CMK (cell line): ENCODE measurements at regions not wholly inside any gene's neighbourhood (a gene's known extent, or its start where the extent isn't known, plus 50 kb on each side); places are given as distances from the start of the nearest gene placed in this dataset.

Experiments used
- DNase-seq: peaks from one replicate; pipeline ENCODE4 v3.0.0-alpha.2; 2010; ENCODE audit warnings: low read depth

GRCh38 chr5:152337484-152337883 is 67.6 kb downstream of the NMUR2 start:
- DNase-seq: no peak

GRCh38 chr5:152335461-152335860 is 69.6 kb downstream of the NMUR2 start:
- no peak for DNase-seq

- no peak for DNase-seq
Observed at GRCh38 chr5:152332716-152333460, 72.2 kb downstream of the NMUR2 start.

- no peak for DNase-seq
Observed at GRCh38 chr5:152331718-152332117, 73.4 kb downstream of the NMUR2 start.

- no peak for DNase-seq
Observed at GRCh38 chr5:152331006-152331405, 74.1 kb downstream of the NMUR2 start.

GRCh38 chr5:152329761-152330283 is 75.3 kb downstream of the NMUR2 start:
- DNase-seq: no peak

DNA sequence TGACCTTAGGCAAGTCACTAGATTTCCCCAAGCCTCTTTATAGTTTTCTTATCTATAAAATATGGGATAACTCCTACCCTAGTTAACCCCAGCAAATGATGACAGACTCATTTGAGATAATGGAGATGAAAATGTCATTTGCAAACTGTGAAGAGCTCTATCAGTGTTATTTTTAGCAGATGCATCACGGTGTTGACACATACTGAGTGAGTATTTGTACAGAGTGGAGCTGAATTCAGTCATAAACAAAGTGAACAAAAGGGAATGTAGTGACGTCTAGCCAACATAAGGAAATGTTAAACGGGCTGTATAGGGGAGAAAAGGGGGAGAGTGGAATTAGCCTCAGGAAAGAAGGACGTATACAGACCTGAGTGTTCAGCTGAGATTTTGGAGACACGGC is 75.9 kb downstream of the NMUR2 start:
- no peak for DNase-seq

DNA sequence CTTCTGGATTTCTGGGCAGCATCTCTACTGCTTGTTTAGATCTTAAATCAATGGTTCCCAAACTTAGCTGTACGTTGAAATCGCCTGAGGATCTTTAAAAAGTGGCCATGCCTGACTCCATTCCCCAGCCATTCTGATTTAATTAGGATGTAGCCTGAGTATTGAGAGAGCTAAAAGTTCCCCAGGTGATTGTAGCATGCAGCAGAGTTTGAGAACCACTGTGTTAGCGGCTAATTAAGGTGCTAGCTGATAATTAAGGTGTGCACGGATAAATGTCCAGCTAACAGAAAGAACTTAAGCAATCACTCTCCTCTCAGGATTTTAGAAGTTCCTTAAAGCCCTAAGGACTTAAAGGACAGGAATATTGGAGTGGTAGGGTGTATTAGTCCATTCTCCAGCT is 89.1 kb downstream of the NMUR2 start:
- DNase-seq: no peak

DNA sequence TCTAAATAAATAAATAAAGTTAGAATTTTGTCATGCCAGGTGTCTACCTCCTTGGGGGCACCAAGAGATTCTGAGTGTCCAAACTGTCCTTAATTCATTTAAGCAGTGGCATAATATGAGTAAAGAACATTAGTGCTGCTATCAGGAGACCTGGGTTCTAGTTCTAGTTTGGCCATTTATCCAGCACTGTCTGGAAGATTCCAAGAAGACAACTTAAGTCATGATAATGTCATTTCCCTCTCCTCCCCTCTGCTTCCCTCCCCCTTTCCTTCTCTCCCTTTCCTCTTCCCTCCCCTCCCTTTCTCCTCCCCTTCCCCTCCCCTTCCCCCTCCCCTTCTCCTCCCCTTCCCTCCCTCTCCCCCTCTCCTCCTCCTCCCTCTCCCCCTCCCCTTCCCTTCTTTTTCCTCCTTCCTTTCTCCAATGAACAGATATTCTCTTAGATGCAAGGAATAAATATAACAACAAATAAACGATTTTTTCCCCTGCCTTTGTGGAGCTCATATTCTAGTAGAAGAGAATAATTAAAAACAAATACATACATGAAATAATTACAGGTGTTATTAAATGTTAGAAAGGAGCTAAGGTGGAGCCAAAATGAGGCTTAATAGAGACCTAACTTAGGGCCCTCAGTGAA is 90.8 kb downstream of the NMUR2 start:
- no peak for DNase-seq

DNA sequence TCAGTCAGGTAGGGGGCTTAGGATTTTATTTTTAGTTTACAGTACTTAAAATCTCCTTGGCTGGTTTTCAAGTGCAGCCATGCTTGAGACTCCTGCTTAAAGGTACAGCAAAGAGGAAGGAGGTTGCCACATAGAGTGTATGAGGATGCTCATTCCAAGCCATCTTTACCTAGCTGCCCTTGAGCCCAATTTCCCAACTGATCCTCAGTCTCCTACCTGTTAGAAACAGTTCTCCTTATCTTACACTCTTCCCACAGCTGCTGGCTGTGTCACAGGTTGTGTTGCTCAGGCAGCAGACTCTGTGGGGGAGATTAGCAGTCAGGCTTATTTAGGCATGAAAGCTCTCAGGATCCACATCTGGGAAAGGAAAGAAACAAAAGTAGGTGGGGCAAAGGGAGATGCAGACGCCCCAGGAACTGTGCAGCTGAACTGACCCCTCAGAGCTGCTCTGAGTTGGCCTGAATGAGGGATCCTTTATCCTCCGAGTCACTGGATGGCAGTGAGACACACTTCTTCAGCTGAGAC is 95.1 kb downstream of the NMUR2 start:
- no peak for DNase-seq

DNA sequence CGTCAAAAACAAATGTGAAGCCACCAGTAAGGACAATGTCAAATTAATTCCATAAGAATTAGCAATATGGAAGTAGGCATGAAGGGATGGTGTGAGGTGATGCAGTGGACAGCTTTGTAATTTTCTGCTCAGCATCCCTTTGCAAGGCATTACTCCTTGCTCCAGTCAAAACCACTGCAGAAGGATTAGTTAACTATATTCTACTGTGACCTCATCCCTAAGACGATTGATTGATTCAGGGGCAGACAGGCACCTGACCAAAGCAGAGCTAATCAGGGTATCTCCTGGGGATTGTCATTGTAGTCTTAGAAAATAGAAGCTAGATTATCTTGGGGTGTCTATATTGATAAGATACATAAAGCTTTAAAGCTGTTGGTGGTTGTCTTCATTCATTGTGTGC is 98.7 kb downstream of the NMUR2 start:
- no peak for DNase-seq

DNA sequence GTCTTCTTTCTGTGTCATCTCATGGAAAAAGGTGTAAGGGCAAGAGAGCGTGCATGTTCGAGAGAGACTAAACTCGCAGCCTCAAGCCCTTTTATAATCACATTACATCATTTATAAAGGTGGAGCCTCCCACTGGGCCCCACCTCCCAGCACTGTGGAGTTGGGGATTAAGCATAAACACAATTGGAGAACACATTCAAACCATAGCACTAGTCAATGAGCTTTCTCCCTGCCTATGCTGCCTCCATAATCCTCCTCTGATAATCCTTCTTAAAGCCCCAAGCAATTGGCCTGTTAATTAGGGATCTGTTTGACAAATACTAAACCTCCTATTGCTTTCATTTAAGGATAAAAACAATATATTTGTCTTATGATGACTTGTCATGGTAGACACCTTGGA is 99.6 kb downstream of the NMUR2 start:
- DNase-seq: no peak

DNA sequence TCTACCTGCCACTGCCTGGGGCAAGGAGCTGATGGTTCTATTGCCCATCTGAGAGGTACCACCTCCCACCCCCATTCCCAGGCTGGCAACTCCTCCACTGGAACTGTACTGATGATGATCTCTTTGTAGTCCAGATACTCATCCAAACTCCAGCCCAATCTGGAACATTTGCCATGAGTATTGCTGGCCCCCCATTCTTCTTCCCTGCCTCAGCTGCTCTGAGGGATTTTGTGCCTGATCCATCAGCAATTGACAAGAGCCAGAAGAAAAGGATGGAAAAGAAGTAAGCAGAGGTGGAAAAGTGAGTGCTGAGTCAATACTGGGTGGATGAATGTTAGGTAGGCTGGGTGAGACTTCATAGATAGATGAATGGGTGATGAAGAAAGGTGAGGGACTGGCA is 101.2 kb downstream of the NMUR2 start:
- no peak for DNase-seq

DNA sequence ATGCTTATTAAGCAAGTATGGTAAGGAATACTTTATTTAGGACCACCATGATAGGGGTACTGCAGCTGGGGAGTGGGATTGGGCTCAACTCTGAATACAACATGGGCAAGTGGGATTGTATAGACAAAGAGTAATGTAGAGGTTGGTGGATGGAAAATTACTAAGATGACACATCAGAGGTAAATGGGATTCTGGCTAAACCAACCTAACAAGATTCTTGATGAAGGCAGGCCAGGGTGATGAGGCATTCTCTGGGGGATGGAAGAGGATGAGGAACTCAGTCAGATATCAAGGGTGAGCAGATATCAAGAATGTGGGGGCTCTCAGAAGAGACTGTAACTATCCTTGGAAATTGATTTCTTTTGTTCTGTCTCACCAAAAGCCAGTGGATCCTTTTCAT is 107.2 kb downstream of the NMUR2 start:
- DNase-seq: no peak

DNA sequence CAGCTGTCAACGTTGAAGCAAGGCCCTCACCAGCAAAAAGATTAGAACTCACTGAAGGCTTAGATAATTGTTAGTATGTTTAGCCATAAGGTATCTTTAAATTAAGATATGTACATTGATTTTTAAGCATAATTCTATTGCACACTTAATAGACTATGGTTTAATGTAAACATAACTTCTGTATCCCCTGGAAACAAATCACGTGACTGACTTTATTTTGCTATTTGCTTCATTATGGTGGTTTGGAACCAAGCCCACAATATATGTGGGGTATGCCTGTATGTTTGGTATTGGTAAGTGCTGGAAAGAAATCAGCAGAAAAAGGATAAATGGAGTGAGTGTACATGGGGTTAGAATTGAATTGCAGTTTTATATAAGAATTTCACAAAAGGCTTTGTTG is 111.9 kb downstream of the NMUR2 start:
- no peak for DNase-seq

- no peak for DNase-seq
Observed at GRCh38 chr5:152290181-152290580, 114.9 kb downstream of the NMUR2 start.

- DNase-seq: no peak
Observed at GRCh38 chr5:152288917-152289595, 116.0 kb downstream of the NMUR2 start.

DNA sequence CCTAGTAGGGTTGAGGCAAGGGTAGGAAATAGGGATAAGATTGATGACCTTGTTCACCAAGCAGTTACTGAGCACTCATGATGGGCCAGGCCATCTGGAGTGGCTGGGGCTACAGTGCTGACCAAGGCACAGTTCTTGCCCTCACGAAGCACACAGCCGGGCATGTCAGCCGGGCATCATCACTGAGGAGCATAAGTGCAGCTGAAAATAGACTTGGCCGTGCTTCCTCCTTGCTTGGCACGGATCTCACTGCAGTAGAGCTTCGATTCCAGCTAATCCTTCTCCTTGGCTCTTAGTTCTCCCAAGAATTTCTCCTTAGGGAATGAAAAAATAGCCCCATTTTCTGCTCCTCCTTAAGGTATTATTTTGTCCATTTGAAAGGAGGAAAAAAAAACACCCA is 116.6 kb downstream of the NMUR2 start:
- no peak for DNase-seq

- DNase-seq: no peak
Observed at GRCh38 chr5:152285764-152286163, 119.3 kb downstream of the NMUR2 start.

- DNase-seq: no peak
Observed at GRCh38 chr5:152282331-152282730, 122.7 kb downstream of the NMUR2 start.

DNA sequence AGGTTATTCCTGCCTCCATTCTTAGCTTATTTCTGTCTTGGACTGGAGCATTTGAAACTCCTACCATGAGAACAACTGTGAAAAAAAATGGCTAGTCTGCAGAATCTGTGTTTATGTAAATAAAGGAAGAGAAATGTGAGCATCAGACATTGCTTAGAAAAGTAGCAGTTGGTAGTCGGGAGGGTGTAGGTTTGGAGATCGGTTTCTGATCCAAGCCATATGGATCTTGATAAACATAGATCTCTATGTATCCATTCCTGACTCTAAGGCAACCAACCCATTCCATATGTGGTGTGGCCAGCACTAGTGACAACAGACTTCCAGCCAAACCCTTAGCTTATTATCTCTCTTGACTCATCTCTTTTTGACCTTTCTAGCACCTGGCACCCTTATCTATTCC is 127.1 kb downstream of the NMUR2 start:
- no peak for DNase-seq

DNA sequence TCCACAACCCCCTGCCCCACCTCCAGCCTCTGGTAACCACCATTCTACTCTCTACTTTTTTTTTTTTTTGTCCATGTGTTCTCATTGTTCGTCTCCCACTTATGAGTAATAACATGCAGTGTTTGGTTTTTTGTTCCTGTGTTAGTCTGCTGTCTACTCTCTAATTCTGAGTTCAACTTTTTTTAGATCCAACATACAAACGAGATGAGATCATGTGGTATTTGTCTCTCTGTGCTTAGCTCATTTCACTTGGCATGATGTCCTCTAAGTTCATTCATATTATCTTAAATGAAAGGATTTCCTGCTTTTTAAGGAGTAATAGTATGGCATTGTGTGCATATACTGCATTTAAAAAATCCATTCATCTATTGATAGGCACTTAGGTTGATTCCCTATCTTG is 130.9 kb downstream of the NMUR2 start:
- no peak for DNase-seq

DNA sequence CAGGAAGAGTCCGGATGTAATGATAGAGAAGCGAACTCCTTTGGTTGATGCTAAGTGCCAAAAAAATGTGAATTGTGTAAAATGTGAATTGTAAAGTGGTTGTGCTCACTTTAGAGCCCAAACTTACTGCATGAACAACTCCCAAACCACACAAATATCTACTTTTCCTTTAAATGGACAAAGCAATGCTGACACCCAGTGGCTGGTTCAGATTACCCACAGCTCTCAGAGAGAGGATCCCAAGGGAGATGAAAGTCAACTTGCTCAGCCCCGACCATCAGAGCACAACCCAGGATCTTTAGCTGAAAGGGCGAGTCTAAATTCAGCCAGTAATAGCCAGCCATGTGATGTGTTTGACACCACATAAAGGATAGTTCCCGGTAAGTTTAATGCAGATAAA is 133.7 kb downstream of the NMUR2 start:
- DNase-seq: no peak
